ENCODE measurements at regions not wholly inside any gene's neighbourhood (a gene's known extent, or its start where the extent isn't known, plus 50 kb on each side); places are given as distances from the start of the nearest gene placed in this dataset.

- H3K4me3 Mint-ChIP-seq (ENCODE audit: unreplicated experiment), result no peak overlapping the region
- no peak for DNase-seq (ENCODE audit: low spot score)
- H3K4me1 Mint-ChIP-seq (ENCODE audit: low read depth), result peaks cover 7% of the 10 kb centered on the region
- no peaks in the 10 kb centered on the region for H3K36me3 Mint-ChIP-seq (ENCODE audit: low read depth)
- H3K9me3 Mint-ChIP-seq (ENCODE audit: low read depth), result no peaks in the 10 kb centered on the region
- peak overlapping the region; percentile 32 for H3K27ac Mint-ChIP-seq (ENCODE audit: unreplicated experiment)
- H3K27me3 Mint-ChIP-seq (ENCODE audit: low read depth), result peaks cover 6% of the 10 kb centered on the region
- peak; percentile 93 for TF ChIP-seq CTCF (IDR thresholded peaks at IDR 0.05)
Observed at GRCh38 chr6:122033564-122034181, 365.8 kb upstream of the HSF2 start.

GRCh38 chr6:122035173-122035572 lies 364.3 kb upstream of the HSF2 start:
- no peak for DNase-seq (ENCODE audit: low spot score)
- no peak for TF ChIP-seq CTCF (IDR thresholded peaks at IDR 0.05)
- Mint-ChIP-seq H3K9me3 (ENCODE audit: low read depth) (peaks cover 3% of the 10 kb centered on the region), H3K4me3 (ENCODE audit: unreplicated experiment) (no peak overlapping the region), H3K36me3 (ENCODE audit: low read depth) (peaks cover 1% of the 10 kb centered on the region), H3K27me3 (ENCODE audit: low read depth) (peaks cover 6% of the 10 kb centered on the region), H3K4me1 (ENCODE audit: low read depth) (peaks cover 7% of the 10 kb centered on the region), H3K27ac (ENCODE audit: unreplicated experiment) (no peak overlapping the region)

GRCh38 chr6:122040261-122040660 lies 359.2 kb upstream of the HSF2 start:
- Mint-ChIP-seq H3K27ac (ENCODE audit: unreplicated experiment) (no peak overlapping the region), H3K36me3 (ENCODE audit: low read depth) (peaks cover 1% of the 10 kb centered on the region), H3K4me1 (ENCODE audit: low read depth) (no peaks in the 10 kb centered on the region), H3K4me3 (ENCODE audit: unreplicated experiment) (no peak overlapping the region), H3K27me3 (ENCODE audit: low read depth) (peaks cover 16% of the 10 kb centered on the region), H3K9me3 (ENCODE audit: low read depth) (peaks cover 3% of the 10 kb centered on the region)
- DNase-seq (ENCODE audit: low spot score), result no peak
- no peak for TF ChIP-seq CTCF (IDR thresholded peaks at IDR 0.05)

- no peak for TF ChIP-seq CTCF (IDR thresholded peaks at IDR 0.05)
- Mint-ChIP-seq H3K27ac (ENCODE audit: unreplicated experiment) (no peak overlapping the region), H3K27me3 (ENCODE audit: low read depth) (peaks cover 15% of the 10 kb centered on the region), H3K4me3 (ENCODE audit: unreplicated experiment) (no peak overlapping the region), H3K36me3 (ENCODE audit: low read depth) (peaks cover 1% of the 10 kb centered on the region), H3K9me3 (ENCODE audit: low read depth) (peaks cover 3% of the 10 kb centered on the region), H3K4me1 (ENCODE audit: low read depth) (no peaks in the 10 kb centered on the region)
- no peak for DNase-seq (ENCODE audit: low spot score)
Observed at GRCh38 chr6:122042380-122042779, 357.1 kb upstream of the HSF2 start.

- Mint-ChIP-seq H3K4me1 (ENCODE audit: low read depth) (no peaks in the 10 kb centered on the region), H3K27me3 (ENCODE audit: low read depth) (peaks cover 11% of the 10 kb centered on the region), H3K27ac (ENCODE audit: unreplicated experiment) (no peak overlapping the region), H3K9me3 (ENCODE audit: low read depth) (peaks cover 3% of the 10 kb centered on the region), H3K4me3 (ENCODE audit: unreplicated experiment) (no peak overlapping the region), H3K36me3 (ENCODE audit: low read depth) (peaks cover 1% of the 10 kb centered on the region)
- no peak for DNase-seq (ENCODE audit: low spot score)
- TF ChIP-seq CTCF (IDR thresholded peaks at IDR 0.05), result no peak
Observed at GRCh38 chr6:122042960-122043735, 356.3 kb upstream of the HSF2 start.

Measured in chondrocyte (in vitro differentiated cells).